ENCODE measurements at regions not wholly inside any gene's neighbourhood (a gene's known extent, or its start where the extent isn't known, plus 50 kb on each side); places are given as distances from the start of the nearest gene placed in this dataset.

GRCh38 chr18:45316127-45316526 lies 299.1 kb upstream of the SLC14A2 start:
- WGBS (ENCODE audit: insufficient coverage, insufficient replicate concordance, low lambda C conversion rate, missing lambda C conversion rate), result 0% methylated on average over 3 of the region's 3 CpGs
- no peak overlapping the region for H3K9ac ChIP-seq (ENCODE audit: control insufficient read depth, insufficient read depth, low read length)
- H3K9me3 ChIP-seq (replicated peaks; ENCODE audit: control insufficient read depth, insufficient read depth, low read length), result no peaks in the 10 kb centered on the region
- no peak overlapping the region for H3K27ac ChIP-seq (ENCODE audit: control insufficient read depth, insufficient read depth)
- no peaks in the 10 kb centered on the region for H3K79me2 ChIP-seq (ENCODE audit: control insufficient read depth, insufficient read depth, low read length)
- TF ChIP-seq NFYA (IDR thresholded peaks at IDR 0.05; ENCODE audit: borderline replicate concordance, low read depth, low read length) (no peak), NFYB (IDR thresholded peaks at IDR 0.05; ENCODE audit: insufficient read depth, low read depth, low read length) (no peak), PML (IDR thresholded peaks at IDR 0.05; ENCODE audit: low read length) (no peak), SREBF2 (IDR thresholded peaks at IDR 0.05; ENCODE audit: low read length) (no peak), CBX5 (IDR thresholded peaks at IDR 0.05; ENCODE audit: low read depth) (no peak), ESRRA (IDR thresholded peaks at IDR 0.05; ENCODE audit: low read length) (no peak), TCF3 (IDR thresholded peaks at IDR 0.05; ENCODE audit: borderline replicate concordance, insufficient read depth, low read depth, low read length) (no peak), RFX5 (IDR thresholded peaks at IDR 0.05; ENCODE audit: low read depth, low read length) (no peak), TBL1XR1 (IDR thresholded peaks at IDR 0.05; ENCODE audit: low read depth, low read length) (no peak), USF2 (IDR thresholded peaks at IDR 0.05; ENCODE audit: borderline replicate concordance, low read depth, low read length) (no peak), KLF5 (IDR thresholded peaks at IDR 0.05; ENCODE audit: partially characterized antibody) (no peak), HDAC6 (IDR thresholded peaks at IDR 0.05; ENCODE audit: unreplicated experiment) (no peak)
- TF ChIP-seq, protein P1, sequence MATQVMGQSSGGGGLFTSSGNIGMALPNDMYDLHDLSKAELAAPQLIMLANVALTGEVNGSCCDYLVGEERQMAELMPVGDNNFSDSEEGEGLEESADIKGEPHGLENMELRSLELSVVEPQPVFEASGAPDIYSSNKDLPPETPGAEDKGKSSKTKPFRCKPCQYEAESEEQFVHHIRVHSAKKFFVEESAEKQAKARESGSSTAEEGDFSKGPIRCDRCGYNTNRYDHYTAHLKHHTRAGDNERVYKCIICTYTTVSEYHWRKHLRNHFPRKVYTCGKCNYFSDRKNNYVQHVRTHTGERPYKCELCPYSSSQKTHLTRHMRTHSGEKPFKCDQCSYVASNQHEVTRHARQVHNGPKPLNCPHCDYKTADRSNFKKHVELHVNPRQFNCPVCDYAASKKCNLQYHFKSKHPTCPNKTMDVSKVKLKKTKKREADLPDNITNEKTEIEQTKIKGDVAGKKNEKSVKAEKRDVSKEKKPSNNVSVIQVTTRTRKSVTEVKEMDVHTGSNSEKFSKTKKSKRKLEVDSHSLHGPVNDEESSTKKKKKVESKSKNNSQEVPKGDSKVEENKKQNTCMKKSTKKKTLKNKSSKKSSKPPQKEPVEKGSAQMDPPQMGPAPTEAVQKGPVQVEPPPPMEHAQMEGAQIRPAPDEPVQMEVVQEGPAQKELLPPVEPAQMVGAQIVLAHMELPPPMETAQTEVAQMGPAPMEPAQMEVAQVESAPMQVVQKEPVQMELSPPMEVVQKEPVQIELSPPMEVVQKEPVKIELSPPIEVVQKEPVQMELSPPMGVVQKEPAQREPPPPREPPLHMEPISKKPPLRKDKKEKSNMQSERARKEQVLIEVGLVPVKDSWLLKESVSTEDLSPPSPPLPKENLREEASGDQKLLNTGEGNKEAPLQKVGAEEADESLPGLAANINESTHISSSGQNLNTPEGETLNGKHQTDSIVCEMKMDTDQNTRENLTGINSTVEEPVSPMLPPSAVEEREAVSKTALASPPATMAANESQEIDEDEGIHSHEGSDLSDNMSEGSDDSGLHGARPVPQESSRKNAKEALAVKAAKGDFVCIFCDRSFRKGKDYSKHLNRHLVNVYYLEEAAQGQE (IDR thresholded peaks at IDR 0.05; ENCODE audit: low read depth, low read length), result no peak
- TF ChIP-seq, protein P2, sequence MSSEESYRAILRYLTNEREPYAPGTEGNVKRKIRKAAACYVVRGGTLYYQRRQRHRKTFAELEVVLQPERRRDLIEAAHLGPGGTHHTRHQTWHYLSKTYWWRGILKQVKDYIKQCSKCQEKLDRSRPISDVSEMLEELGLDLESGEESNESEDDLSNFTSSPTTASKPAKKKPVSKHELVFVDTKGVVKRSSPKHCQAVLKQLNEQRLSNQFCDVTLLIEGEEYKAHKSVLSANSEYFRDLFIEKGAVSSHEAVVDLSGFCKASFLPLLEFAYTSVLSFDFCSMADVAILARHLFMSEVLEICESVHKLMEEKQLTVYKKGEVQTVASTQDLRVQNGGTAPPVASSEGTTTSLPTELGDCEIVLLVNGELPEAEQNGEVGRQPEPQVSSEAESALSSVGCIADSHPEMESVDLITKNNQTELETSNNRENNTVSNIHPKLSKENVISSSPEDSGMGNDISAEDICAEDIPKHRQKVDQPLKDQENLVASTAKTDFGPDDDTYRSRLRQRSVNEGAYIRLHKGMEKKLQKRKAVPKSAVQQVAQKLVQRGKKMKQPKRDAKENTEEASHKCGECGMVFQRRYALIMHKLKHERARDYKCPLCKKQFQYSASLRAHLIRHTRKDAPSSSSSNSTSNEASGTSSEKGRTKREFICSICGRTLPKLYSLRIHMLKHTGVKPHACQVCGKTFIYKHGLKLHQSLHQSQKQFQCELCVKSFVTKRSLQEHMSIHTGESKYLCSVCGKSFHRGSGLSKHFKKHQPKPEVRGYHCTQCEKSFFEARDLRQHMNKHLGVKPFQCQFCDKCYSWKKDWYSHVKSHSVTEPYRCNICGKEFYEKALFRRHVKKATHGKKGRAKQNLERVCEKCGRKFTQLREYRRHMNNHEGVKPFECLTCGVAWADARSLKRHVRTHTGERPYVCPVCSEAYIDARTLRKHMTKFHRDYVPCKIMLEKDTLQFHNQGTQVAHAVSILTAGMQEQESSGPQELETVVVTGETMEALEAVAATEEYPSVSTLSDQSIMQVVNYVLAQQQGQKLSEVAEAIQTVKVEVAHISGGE (CRISPR knock-in tag; IDR thresholded peaks at IDR 0.05), result no peak
- H3K4me2 ChIP-seq (ENCODE audit: control insufficient read depth, insufficient read depth), result no peak overlapping the region
- BruUV-seq (replicated peaks), result no TSS peak
- H3K4me3 ChIP-seq, result no peak overlapping the region
- FAIRE-seq, result no peak
- intact Hi-C loops (cut with micrococcal nuclease; ENCODE audit: unreplicated experiment), result no loop called here
- SMC1A ChIA-PET (ENCODE audit: uncharacterized antibody, unreplicated experiment), result interaction anchor here (1.3 kb wide), 1 partner anchor 9 kb away, joined by 3 read pairs; no protein-coding TSS in a partner anchor
- no peak overlapping the region for H2AFZ ChIP-seq (ENCODE audit: control insufficient read depth, low read depth, low read length)
- H4K20me1 ChIP-seq (ENCODE audit: control insufficient read depth, insufficient read depth), result no peaks in the 10 kb centered on the region
- CTCF ChIA-PET, result no interaction called here
- H3K27me3 ChIP-seq (replicated peaks in 1 of 2; ENCODE audit: control insufficient read depth in 2 of 2, insufficient read depth in 2 of 2, low read length in 1 of 2), result no peaks in the 10 kb centered on the region; a peak in 2 of 4 replicates
- DNase-seq (ENCODE audit: low read depth, low spot score), result no peak
- no peaks in the 10 kb centered on the region for H3K36me3 ChIP-seq (ENCODE audit: control insufficient read depth in 2 of 2, insufficient read depth in 2 of 2, low read length in 1 of 2)
- in situ Hi-C loops (cut with MboI), result no loop called here
- RAD21 ChIA-PET (ENCODE audit: unreplicated experiment), result interaction anchor here (0.6 to 0.7 kb wide), 2 partner anchors 42 to 69 kb away, joined by 3 to 4 read pairs; no protein-coding TSS in a partner anchor
- no peaks in the 10 kb centered on the region for H3K4me1 ChIP-seq (ENCODE audit: control insufficient read depth, insufficient read depth, low read length)
- POLR2A ChIA-PET, result no interaction called here
- no peak for ATAC-seq

Data from GM12878 (cell line).